B cell (primary cell): ENCODE measurements at regions not wholly inside any gene's neighbourhood (a gene's known extent, or its start where the extent isn't known, plus 50 kb on each side); places are given as distances from the start of the nearest gene placed in this dataset.

Source experiments
- ATAC-seq: fragments of 200-7000 bp; cut with Tn5 transposase; one replicate; pipeline ENCODE4 v1.10.0; 2021; ENCODE audit warnings: low read depth, mild to moderate bottlenecking, moderate number of reproducible peaks, moderate library complexity
- CTCF ChIA-PET: fragments of 350-600 bp; sonication (Branson Sonifier 250); formaldehyde crosslinking; loops from one replicate; lab custom pipeline; 2021; ENCODE audit warnings: antibody characterized with exemption, inconsistent platforms; lab: Charles Lee
- POLR2A ChIA-PET: fragments of 350-600 bp; sonication (Branson Sonifier 250); formaldehyde crosslinking; loops from one replicate; lab custom pipeline; 2021; ENCODE audit warnings: antibody characterized with exemption; lab: Charles Lee
- DNase-seq: peaks from one replicate; pipeline ENCODE4 v3.0.0; 2013
- H2AFZ ChIP-seq: 2 replicates; pipeline ENCODE4 v1.6.1; 2012; ENCODE audit warnings: mild to moderate bottlenecking, low read depth, low read length; ENCODE audit not compliant: insufficient read depth, poor library complexity, severe bottlenecking
- H3K27ac ChIP-seq, 2 donors: 1 replicate in 1 of 2; 2 replicates in 1 of 2; pipeline ENCODE4 v1.5.1; 2012 to 2013; ENCODE audit warnings: low read length in 2 of 2, mild to moderate bottlenecking in 2 of 2, moderate library complexity in 1 of 2
- H3K27me3 ChIP-seq, 4 experiments: fragments of 200-600 bp in 1 of 4; sonication (generic) in 1 of 4; replicated peaks in 1 of 4; 1 replicate in 2 of 4; 2 replicates in 2 of 4; pipeline versions ENCODE4 v1.6.1 to v1.7.0; 2013 to 2016; ENCODE audit warnings: low read length in 3 of 4, mild to moderate bottlenecking in 2 of 4, mixed read lengths in 1 of 4, moderate library complexity in 1 of 4; ENCODE audit not compliant: insufficient read depth in 4 of 4, control insufficient read depth in 3 of 4; ENCODE audit errors: control extremely low read depth in 1 of 4
- H3K36me3 ChIP-seq, 2 experiments: replicated peaks in 1 of 2; 1 replicate in 1 of 2; 2 replicates in 1 of 2; pipeline versions ENCODE4 v1.6.1 to v1.7.1; 2013; ENCODE audit warnings: low read length in 1 of 2; ENCODE audit not compliant: insufficient read depth in 2 of 2, control insufficient read depth in 1 of 2; ENCODE audit errors: control extremely low read depth in 1 of 2, extremely low read depth in 1 of 2
- H3K4me1 ChIP-seq, 2 donors: fragments of 200-600 bp in 1 of 2; sonication (generic) in 1 of 2; 1 replicate in 1 of 2; 2 replicates in 1 of 2; pipeline versions ENCODE4 v1.5.1 to v1.6.1; 2013 to 2017; ENCODE audit warnings: low read length in 2 of 2; ENCODE audit not compliant: control insufficient read depth in 2 of 2, insufficient read depth in 2 of 2
- H3K4me2 ChIP-seq: replicated peaks from 2 replicates; pipeline ENCODE3; 2012; ENCODE audit warnings: mild to moderate bottlenecking, low read depth, low read length; ENCODE audit not compliant: poor library complexity, severe bottlenecking
- H3K4me3 ChIP-seq, 5 experiments: fragments of 200-600 bp in 1 of 5; sonication (generic) in 1 of 5; 1 replicate in 3 of 5; 2 replicates in 2 of 5; pipeline versions ENCODE4 v1.5.1 to v1.7.0; 2011 to 2016; ENCODE audit warnings: low read length in 4 of 5, mild to moderate bottlenecking in 4 of 5, low read depth in 2 of 5, control low read depth in 1 of 5, moderate library complexity in 1 of 5; ENCODE audit not compliant: insufficient read depth in 1 of 5; ENCODE audit errors: control extremely low read depth in 1 of 5, extremely low read depth in 1 of 5
- H3K79me2 ChIP-seq: fragments of 200-600 bp; sonication (generic); one replicate; pipeline ENCODE4 v1.6.0; 2016; ENCODE audit warnings: low read length; ENCODE audit not compliant: control insufficient read depth, insufficient read depth
- H3K9ac ChIP-seq: fragments of 200-600 bp; sonication (generic); 2 replicates; pipeline ENCODE4 v1.6.1; 2017; ENCODE audit warnings: mild to moderate bottlenecking, low read length, moderate library complexity
- H3K9me3 ChIP-seq, 3 donors: one replicate each; pipeline versions ENCODE4 v1.6.1 to v1.7.1; 2013; ENCODE audit warnings: low read length in 2 of 3; ENCODE audit not compliant: control insufficient read depth in 2 of 3, insufficient read depth in 1 of 3; ENCODE audit errors: control extremely low read depth in 1 of 3
- H4K20me1 ChIP-seq: 2 replicates; pipeline ENCODE4 v1.6.0; 2012; ENCODE audit warnings: mild to moderate bottlenecking, low read length; ENCODE audit not compliant: insufficient read depth, control insufficient read depth, poor library complexity, severe bottlenecking
- H3K27ac Mint-ChIP-seq: one replicate; pipeline ENCODE4 v1.8.0; 2021; ENCODE audit warnings: mixed read lengths
- H3K27me3 Mint-ChIP-seq: one replicate; pipeline ENCODE4 v1.8.0; 2021; ENCODE audit warnings: mixed read lengths
- H3K4me1 Mint-ChIP-seq: one replicate; pipeline ENCODE4 v1.8.0; 2021; ENCODE audit warnings: mixed read lengths
- H3K4me3 Mint-ChIP-seq: one replicate; pipeline ENCODE4 v1.8.0; 2021; ENCODE audit warnings: mixed read lengths
- H3K9me3 Mint-ChIP-seq: one replicate; pipeline ENCODE4 v1.8.0; 2022; ENCODE audit warnings: mixed read lengths; ENCODE audit not compliant: insufficient read depth
- CTCF ChIP-seq: fragments of 200-600 bp; IDR thresholded peaks from one replicate; pipeline ENCODE4 v1.8.0; 2022; ENCODE audit warnings: antibody characterized with exemption, mild to moderate bottlenecking
- EZH2 ChIP-seq: IDR thresholded peaks from 2 replicates; pipeline ENCODE4 v1.6.1; 2012; ENCODE audit warnings: borderline replicate concordance, low read depth, mild to moderate bottlenecking, moderate library complexity, low read length; ENCODE audit not compliant: insufficient read depth, poor library complexity, severe bottlenecking
- WGBS: methylation state at CpG from one replicate; pipeline ENCODE4 v1.1.5; 2013; ENCODE audit warnings: missing lambda C conversion rate; ENCODE audit not compliant: insufficient coverage; 5-methylcytosine and 5-hydroxymethylcytosine counted together
- intact Hi-C: fragments of 100-400 bp; cut with micrococcal nuclease; formaldehyde crosslinking; loops from one replicate; pipeline ENCODE4 v1.10.0; 2022

GRCh38 chr7:17521437-17521836 is 223.0 kb downstream of the AHR start:
- H3K9me3 ChIP-seq = no peaks in the 10 kb centered on the region
- H3K4me3 ChIP-seq = no peak overlapping the region
- no peaks in the 10 kb centered on the region for H3K9me3 Mint-ChIP-seq
- intact Hi-C loops = no loop called here
- TF ChIP-seq EZH2 = no peak
- no peak for TF ChIP-seq CTCF
- ChIA-PET POLR2A (no interaction called here), CTCF (no interaction called here)
- peak overlapping the region; percentile 5 for H2AFZ ChIP-seq
- no peaks in the 10 kb centered on the region for H3K27me3 Mint-ChIP-seq
- H3K4me2 ChIP-seq = no peak overlapping the region
- no peak overlapping the region for H3K27ac Mint-ChIP-seq
- no peaks in the 10 kb centered on the region for H3K79me2 ChIP-seq
- no peaks in the 10 kb centered on the region for H3K27me3 ChIP-seq
- no peak for DNase-seq
- no peaks in the 10 kb centered on the region for H3K4me1 Mint-ChIP-seq
- no peaks in the 10 kb centered on the region for H4K20me1 ChIP-seq
- WGBS = no CpG with 5 or more reads among the region's 2 CpGs
- H3K9ac ChIP-seq = no peak overlapping the region
- H3K4me1 ChIP-seq = no peaks in the 10 kb centered on the region
- no peak overlapping the region for H3K4me3 Mint-ChIP-seq
- no peak overlapping the region for H3K27ac ChIP-seq
- no peak for ATAC-seq
- no peaks in the 10 kb centered on the region for H3K36me3 ChIP-seq

- CTCF ChIA-PET = no interaction called here
- no peaks in the 10 kb centered on the region for H4K20me1 ChIP-seq
- no peak overlapping the region for H3K4me2 ChIP-seq
- no peaks in the 10 kb centered on the region for H3K9me3 ChIP-seq
- intact Hi-C loops = no loop called here
- no peaks in the 10 kb centered on the region for H3K36me3 ChIP-seq
- DNase-seq = no peak
- no peaks in the 10 kb centered on the region for H3K79me2 ChIP-seq
- TF ChIP-seq CTCF (no peak), EZH2 (no peak)
- no peak overlapping the region for H3K4me3 Mint-ChIP-seq
- H3K27me3 ChIP-seq = no peaks in the 10 kb centered on the region
- no peaks in the 10 kb centered on the region for H3K9me3 Mint-ChIP-seq
- 100% methylated on average over 2 of the region's 7 CpGs for WGBS
- H3K9ac ChIP-seq = no peak overlapping the region
- POLR2A ChIA-PET = no interaction called here
- no peak for ATAC-seq
- no peak overlapping the region for H3K4me3 ChIP-seq
- H3K4me1 Mint-ChIP-seq = no peaks in the 10 kb centered on the region
- no peak overlapping the region for H3K27ac Mint-ChIP-seq
- no peaks in the 10 kb centered on the region for H3K27me3 Mint-ChIP-seq
- no peak overlapping the region for H3K27ac ChIP-seq
- H2AFZ ChIP-seq = no peak overlapping the region
- no peaks in the 10 kb centered on the region for H3K4me1 ChIP-seq
Measured at GRCh38 chr7:17523813-17524739, 225.6 kb downstream of the AHR start.
